ENCODE measurements at regions not wholly inside any gene's neighbourhood (a gene's known extent, or its start where the extent isn't known, plus 50 kb on each side); places are given as distances from the start of the nearest gene placed in this dataset.
A peak's percentile ranks its signal among the peaks of the same experiment; 100 is the strongest.

GRCh38 chr12:89831310-89832095 is 122.9 kb upstream of the ATP2B1 start:
- in situ Hi-C loops (cut with HindIII; ENCODE audit: low sequenced_read_pairs): no loop called here
- TF ChIP-seq CTCF (IDR thresholded peaks at IDR 0.05; ENCODE audit: low read depth, low read length, missing control alignments): no peak
- no peak overlapping the region for H3K4me3 ChIP-seq (ENCODE audit: low read depth, low read length)
- no peak for DNase-seq (ENCODE audit: low read depth)

DNA sequence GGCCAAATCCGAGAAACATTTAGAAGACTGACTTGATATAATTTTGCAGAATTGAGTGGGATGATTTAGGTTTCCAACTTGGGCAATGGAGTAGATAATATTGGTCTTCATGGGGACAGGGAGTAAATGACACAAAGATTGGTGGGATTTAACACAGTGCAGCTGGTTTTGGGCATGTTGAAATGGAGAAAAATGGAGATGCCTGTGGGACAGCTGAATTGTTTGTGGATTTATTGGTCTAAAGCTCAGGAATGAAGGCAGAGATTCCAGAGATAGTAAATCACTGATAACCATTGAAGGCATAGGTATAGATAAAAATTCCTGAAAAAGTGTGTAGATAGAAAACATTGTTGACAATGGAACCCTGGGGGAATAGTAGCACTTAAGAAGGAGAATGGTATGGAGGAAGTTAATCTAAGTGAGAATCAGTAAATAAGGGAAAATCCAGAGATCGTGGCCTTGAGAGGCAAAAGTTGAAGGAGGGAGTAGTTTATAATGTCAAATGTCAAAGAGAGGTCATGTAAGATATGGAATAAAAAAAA is 120.9 kb upstream of the ATP2B1 start:
- H3K4me3 ChIP-seq (ENCODE audit: low read depth, low read length): no peak overlapping the region
- in situ Hi-C loops (cut with HindIII; ENCODE audit: low sequenced_read_pairs): no loop called here
- TF ChIP-seq CTCF (IDR thresholded peaks at IDR 0.05; ENCODE audit: low read depth, low read length, missing control alignments): no peak
- DNase-seq (ENCODE audit: low read depth): no peak

DNA sequence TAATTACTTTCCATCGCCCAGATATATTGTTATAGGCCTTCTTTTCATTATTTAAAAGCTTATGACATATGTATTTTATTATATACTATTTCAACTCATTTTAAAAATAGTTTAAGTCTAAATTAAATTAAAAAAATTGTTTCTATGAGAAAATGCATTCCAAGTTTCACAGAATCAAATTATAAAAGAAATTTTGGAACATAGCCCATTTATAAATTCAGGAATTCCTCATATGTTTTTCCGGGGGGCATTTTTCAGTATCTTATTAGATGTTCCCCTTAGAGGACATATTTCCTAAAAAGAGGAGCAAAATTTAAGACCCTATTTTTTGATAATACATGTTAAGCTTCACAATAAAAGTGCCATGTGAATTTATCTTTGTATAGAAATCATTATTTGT is 119.9 kb upstream of the ATP2B1 start:
- no peak overlapping the region for H3K4me3 ChIP-seq (ENCODE audit: low read depth, low read length)
- no peak for TF ChIP-seq CTCF (IDR thresholded peaks at IDR 0.05; ENCODE audit: low read depth, low read length, missing control alignments)
- in situ Hi-C loops (cut with HindIII; ENCODE audit: low sequenced_read_pairs): no loop called here
- DNase-seq (ENCODE audit: low read depth): no peak

DNA sequence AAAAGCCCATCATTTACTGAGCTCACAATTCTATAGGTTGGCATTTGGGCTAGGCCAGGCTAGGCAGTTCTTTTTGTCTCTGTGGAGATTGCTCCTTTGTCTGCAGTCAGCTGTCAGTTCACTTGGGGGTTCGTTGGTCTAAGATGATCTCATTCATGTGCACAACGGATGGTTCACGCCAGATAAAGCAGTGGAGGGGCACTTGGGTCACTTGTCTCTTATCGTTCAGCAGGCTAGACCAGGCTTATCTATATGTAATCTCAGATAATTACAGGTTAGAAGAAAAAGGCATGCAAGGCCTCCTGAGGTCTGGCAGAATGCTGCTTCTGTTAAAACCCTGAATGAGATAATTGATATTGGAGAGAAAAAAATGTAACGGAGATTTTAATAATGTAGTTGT is 119.0 kb upstream of the ATP2B1 start:
- no peak for DNase-seq (ENCODE audit: low read depth)
- TF ChIP-seq CTCF (IDR thresholded peaks at IDR 0.05; ENCODE audit: low read depth, low read length, missing control alignments): no peak
- in situ Hi-C loops (cut with HindIII; ENCODE audit: low sequenced_read_pairs): no loop called here
- H3K4me3 ChIP-seq (ENCODE audit: low read depth, low read length): no peak overlapping the region

- in situ Hi-C loops (cut with HindIII; ENCODE audit: low sequenced_read_pairs): no loop called here
- no peak for DNase-seq (ENCODE audit: low read depth)
- H3K4me3 ChIP-seq (ENCODE audit: low read depth, low read length): no peak overlapping the region
- TF ChIP-seq CTCF (IDR thresholded peaks at IDR 0.05; ENCODE audit: low read depth, low read length, missing control alignments): no peak
These were observed 117.8 kb upstream of the ATP2B1 start for GRCh38 chr12:89826468-89826867.

GRCh38 chr12:89825591-89826449 is 117.2 kb upstream of the ATP2B1 start:
- in situ Hi-C loops (cut with HindIII; ENCODE audit: low sequenced_read_pairs): no loop called here
- TF ChIP-seq CTCF (IDR thresholded peaks at IDR 0.05; ENCODE audit: low read depth, low read length, missing control alignments): no peak
- peak; percentile 13 for DNase-seq (ENCODE audit: low read depth)
- no peak overlapping the region for H3K4me3 ChIP-seq (ENCODE audit: low read depth, low read length)

All from astrocyte of the cerebellum (primary cell).